H9 (cell line): ENCODE measurements at regions not wholly inside any gene's neighbourhood (a gene's known extent, or its start where the extent isn't known, plus 50 kb on each side); places are given as distances from the start of the nearest gene placed in this dataset.

ENCODE experiments used
- DNase-seq: peaks from one replicate; pipeline ENCODE4 v3.0.0-alpha.2; 2017
- H2AFZ ChIP-seq: one replicate; pipeline ENCODE4 v1.6.1; 2013; ENCODE audit warnings: mild to moderate bottlenecking, low read length, control low read depth, moderate library complexity
- H2AK5ac ChIP-seq: 2 replicates; pipeline ENCODE4 v1.6.1; 2013; ENCODE audit warnings: low read length, control low read depth, mixed read lengths; ENCODE audit not compliant: insufficient read length
- H2BK120ac ChIP-seq: one replicate; pipeline ENCODE4 v1.6.1; 2013; ENCODE audit warnings: low read depth, mild to moderate bottlenecking, low read length, control low read depth, inconsistent platforms; ENCODE audit not compliant: poor library complexity, severe bottlenecking
- H2BK12ac ChIP-seq: 2 replicates; pipeline ENCODE4 v1.6.1; 2013; ENCODE audit warnings: low read length, control low read depth, mixed read lengths, low read depth; ENCODE audit not compliant: insufficient read length
- H2BK15ac ChIP-seq: 2 replicates; pipeline ENCODE4 v1.6.1; 2013; ENCODE audit warnings: low read depth, low read length, control low read depth
- H2BK20ac ChIP-seq: one replicate; pipeline ENCODE4 v1.6.1; 2013; ENCODE audit warnings: low read depth, mild to moderate bottlenecking, low read length, control low read depth, inconsistent platforms; ENCODE audit not compliant: poor library complexity, severe bottlenecking
- H2BK5ac ChIP-seq: 2 replicates; pipeline ENCODE4 v1.6.1; 2013; ENCODE audit warnings: low read length, control low read depth, mixed read lengths; ENCODE audit not compliant: insufficient read length
- H3K14ac ChIP-seq: 2 replicates; pipeline ENCODE4 v1.6.1; 2013; ENCODE audit warnings: low read length, control low read depth; ENCODE audit not compliant: insufficient read depth
- H3K18ac ChIP-seq: 2 replicates; pipeline ENCODE4 v1.6.1; 2013; ENCODE audit warnings: low read depth, mild to moderate bottlenecking, mixed read lengths, low read length, control low read depth; ENCODE audit not compliant: insufficient read length
- H3K23ac ChIP-seq: 2 replicates; pipeline ENCODE4 v1.6.1; 2013; ENCODE audit warnings: low read length, control low read depth, mixed read lengths, low read depth; ENCODE audit not compliant: insufficient read length
- H3K23me2 ChIP-seq: 2 replicates; pipeline ENCODE4 v1.6.1; 2013; ENCODE audit warnings: low read depth, mild to moderate bottlenecking, mixed read lengths, low read length, control low read depth; ENCODE audit not compliant: insufficient read length, poor library complexity, severe bottlenecking
- H3K27ac ChIP-seq: 2 replicates; pipeline ENCODE4 v1.5.1; 2013; ENCODE audit warnings: low read length, control low read depth, mixed read lengths, low read depth; ENCODE audit not compliant: insufficient read length
- H3K27me3 ChIP-seq: 2 replicates; pipeline ENCODE4 v1.6.1; 2013; ENCODE audit warnings: low read length, control low read depth, inconsistent platforms; ENCODE audit not compliant: insufficient read depth
- H3K4ac ChIP-seq: 2 replicates; pipeline ENCODE4 v1.6.1; 2013; ENCODE audit warnings: low read depth, mild to moderate bottlenecking, control low read depth, inconsistent platforms, low read length, moderate library complexity
- H3K4me1 ChIP-seq: 2 replicates; pipeline ENCODE4 v1.6.1; 2013; ENCODE audit warnings: low read length, control low read depth, inconsistent platforms; ENCODE audit not compliant: insufficient read depth
- H3K4me2 ChIP-seq: 2 replicates; pipeline ENCODE4 v1.6.1; 2013; ENCODE audit warnings: low read length, control low read depth, mixed read lengths; ENCODE audit not compliant: insufficient read length, insufficient read depth
- H3K56ac ChIP-seq: 2 replicates; pipeline ENCODE4 v1.6.1; 2013; ENCODE audit warnings: low read depth, mild to moderate bottlenecking, mixed read lengths, low read length, control low read depth; ENCODE audit not compliant: insufficient read length
- H3K79me1 ChIP-seq: 2 replicates; pipeline ENCODE4 v1.6.1; 2013; ENCODE audit warnings: low read depth, mild to moderate bottlenecking, moderate library complexity, low read length, control low read depth, inconsistent platforms; ENCODE audit not compliant: insufficient read depth, poor library complexity, severe bottlenecking
- H3K79me2 ChIP-seq: 2 replicates; pipeline ENCODE4 v1.6.1; 2013; ENCODE audit warnings: low read length, control low read depth, inconsistent platforms; ENCODE audit not compliant: insufficient read depth
- H3K9ac ChIP-seq: 2 replicates; pipeline ENCODE4 v1.6.1; 2013; ENCODE audit warnings: low read length, control low read depth, mixed read lengths; ENCODE audit not compliant: insufficient read length; ENCODE audit errors: extremely low read depth
- H3K9me3 ChIP-seq: one replicate; pipeline ENCODE4 v1.6.1; 2013; ENCODE audit warnings: low read depth, low read length, inconsistent platforms; ENCODE audit not compliant: control insufficient read depth
- H3T11ph ChIP-seq: one replicate; pipeline ENCODE4 v1.6.1; 2013; ENCODE audit warnings: mild to moderate bottlenecking, low read length, control low read depth, inconsistent platforms
- H4K20me1 ChIP-seq: one replicate; pipeline ENCODE4 v1.6.1; 2013; ENCODE audit not compliant: control insufficient read depth, insufficient read length, insufficient read depth
- H4K5ac ChIP-seq: 2 replicates; pipeline ENCODE4 v1.6.1; 2013; ENCODE audit warnings: low read depth, mild to moderate bottlenecking, mixed read lengths, low read length, control low read depth; ENCODE audit not compliant: insufficient read length
- H4K8ac ChIP-seq: replicated peaks from 2 replicates; pipeline ENCODE4 v1.6.1; 2013; ENCODE audit warnings: low read length, control low read depth, mixed read lengths, low read depth; ENCODE audit not compliant: insufficient read length
- H4K91ac ChIP-seq: 2 replicates; pipeline ENCODE4 v1.6.1; 2013; ENCODE audit warnings: low read depth, mild to moderate bottlenecking, moderate library complexity, mixed read lengths, low read length, control low read depth; ENCODE audit not compliant: insufficient read length
- H3K27ac Mint-ChIP-seq, 3 experiments: 2 replicates in 2 of 3; 3 replicates in 1 of 3; pipeline ENCODE4 v1.8.0; 2020 to 2021; ENCODE audit warnings: mixed read lengths in 3 of 3, mild to moderate bottlenecking in 1 of 3, moderate library complexity in 1 of 3
- H3K27me3 Mint-ChIP-seq: 2 replicates; pipeline ENCODE4 v1.8.0; 2021; ENCODE audit warnings: low read depth, mild to moderate bottlenecking, moderate library complexity, mixed read lengths
- H3K36me3 Mint-ChIP-seq, 3 experiments: 2 replicates in 2 of 3; 3 replicates in 1 of 3; pipeline ENCODE4 v1.8.0; 2020 to 2021; ENCODE audit warnings: low read depth in 3 of 3, mixed read lengths in 3 of 3; ENCODE audit not compliant: insufficient read depth in 1 of 3
- H3K4me1 Mint-ChIP-seq, 2 experiments: 2 replicates each; pipeline ENCODE4 v1.8.0; 2020; ENCODE audit warnings: mixed read lengths in 2 of 2
- H3K4me3 Mint-ChIP-seq, 2 experiments: 2 replicates in 1 of 2; 3 replicates in 1 of 2; pipeline ENCODE4 v1.8.0; 2020 to 2021; ENCODE audit warnings: mild to moderate bottlenecking in 2 of 2, mixed read lengths in 2 of 2, moderate library complexity in 1 of 2
- H3K9me3 Mint-ChIP-seq, 2 experiments: 2 replicates in 1 of 2; 3 replicates in 1 of 2; pipeline ENCODE4 v1.8.0; 2020; ENCODE audit warnings: mild to moderate bottlenecking in 2 of 2, mixed read lengths in 2 of 2, moderate library complexity in 1 of 2
- CTCF ChIP-seq: fragments of 200-600 bp; sonication (generic); conservative IDR thresholded peaks from 3 replicates; pipeline ENCODE4 v1.8.0; 2021; ENCODE audit warnings: antibody characterized with exemption, mild to moderate bottlenecking
- WGBS: extraction: QIAGEN DNeasy Blood & Tissue Kit; methylation state at CpG from one replicate; pipeline ENCODE4 v1.1.7; 2013; ENCODE audit warnings: missing lambda C conversion rate, low lambda C conversion rate, mixed read lengths; ENCODE audit not compliant: insufficient read length; ENCODE audit errors: extremely low coverage; 5-methylcytosine and 5-hydroxymethylcytosine counted together

- no peak overlapping the region for H3K27ac ChIP-seq
- H3K14ac ChIP-seq: no peak overlapping the region
- no peak overlapping the region for H2BK20ac ChIP-seq
- H3K79me1 ChIP-seq: no peaks in the 10 kb centered on the region
- H3K27me3 ChIP-seq: no peaks in the 10 kb centered on the region
- no peak for DNase-seq
- no peak overlapping the region for H2AFZ ChIP-seq
- Mint-ChIP-seq H3K27ac (no peak overlapping the region; a peak in 1 of 7 replicates), H3K36me3 (no peaks in the 10 kb centered on the region), H3K4me1 (peaks cover 2 to 7% of the 10 kb centered on the region in 2 experiments; a peak in 3 of 4 replicates), H3K27me3 (no peaks in the 10 kb centered on the region; the same call in 1 of the 2 replicates), H3K9me3 (no peaks in the 10 kb centered on the region), H3K4me3 (no peak overlapping the region)
- no peaks in the 10 kb centered on the region for H3K4me1 ChIP-seq
- no peak overlapping the region for H3K23ac ChIP-seq
- no peak overlapping the region for H2BK12ac ChIP-seq
- no peak overlapping the region for H4K5ac ChIP-seq
- no peaks in the 10 kb centered on the region for H4K20me1 ChIP-seq
- H4K8ac ChIP-seq: no peak overlapping the region
- no peak overlapping the region for H4K91ac ChIP-seq
- no peak overlapping the region for H3K4ac ChIP-seq
- H3K56ac ChIP-seq: no peak overlapping the region
- no peak for TF ChIP-seq CTCF
- H3T11ph ChIP-seq: no peak overlapping the region
- no peaks in the 10 kb centered on the region for H3K9me3 ChIP-seq
- H2BK5ac ChIP-seq: no peak overlapping the region
- H3K79me2 ChIP-seq: no peaks in the 10 kb centered on the region
- H3K4me2 ChIP-seq: no peak overlapping the region
- no peak overlapping the region for H3K18ac ChIP-seq
- no peaks in the 10 kb centered on the region for H3K23me2 ChIP-seq
- H2BK120ac ChIP-seq: no peak overlapping the region
- H3K9ac ChIP-seq: no peak overlapping the region
- no peak overlapping the region for H2BK15ac ChIP-seq
- no CpG with 5 or more reads among the region's 1 CpG for WGBS
- H2AK5ac ChIP-seq: no peak overlapping the region
These were observed 549.4 kb upstream of the API5 start for GRCh38 chr11:42762348-42762747.
